Non-pigmented ciliary epithelial cell (primary cell): ENCODE measurements at regions not wholly inside any gene's neighbourhood (a gene's known extent, or its start where the extent isn't known, plus 50 kb on each side); places are given as distances from the start of the nearest gene placed in this dataset.
A peak's percentile ranks its signal among the peaks of the same experiment; 100 is the strongest.

Experiments
- DNase-seq: peaks from one replicate; pipeline ENCODE4 v3.0.0-alpha.2; 2010; ENCODE audit warnings: low read depth

- DNase-seq, result no peak
These were observed 359.9 kb downstream of the TXNL1 start for GRCh38 chr18:56278421-56279003.

GRCh38 chr18:56276466-56276865 is 361.9 kb downstream of the TXNL1 start:
- DNase-seq, result no peak

- no peak for DNase-seq
These were observed 364.7 kb downstream of the TXNL1 start for GRCh38 chr18:56273541-56274219.

DNA sequence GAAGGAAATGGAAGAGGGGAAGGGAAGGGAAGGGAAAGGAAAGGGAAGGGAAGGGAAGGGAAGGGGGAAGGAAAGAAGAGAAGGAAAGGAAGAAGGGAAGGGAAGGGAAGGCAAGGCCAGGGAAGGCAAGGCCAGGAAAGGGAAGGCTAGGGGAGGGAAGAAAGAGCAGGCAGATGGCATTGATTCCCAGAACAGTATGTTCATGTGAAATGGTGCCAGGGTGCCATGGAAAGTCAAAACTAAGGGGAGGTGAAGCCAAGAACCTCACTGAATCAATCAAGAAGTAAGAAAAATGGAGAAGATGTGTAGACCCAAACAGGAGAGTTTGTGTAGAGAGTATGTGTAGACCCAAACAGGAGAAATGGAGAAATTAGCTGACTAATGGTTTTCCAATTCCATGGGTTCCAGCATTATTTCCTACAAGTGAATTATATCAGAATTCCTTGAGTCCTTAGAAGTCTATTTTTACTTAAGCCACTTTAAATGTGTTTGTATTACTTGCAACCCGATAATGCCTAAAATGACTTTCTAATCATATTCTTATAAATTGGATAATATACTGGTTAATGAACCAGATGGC is 367.6 kb downstream of the TXNL1 start:
- no peak for DNase-seq

DNA sequence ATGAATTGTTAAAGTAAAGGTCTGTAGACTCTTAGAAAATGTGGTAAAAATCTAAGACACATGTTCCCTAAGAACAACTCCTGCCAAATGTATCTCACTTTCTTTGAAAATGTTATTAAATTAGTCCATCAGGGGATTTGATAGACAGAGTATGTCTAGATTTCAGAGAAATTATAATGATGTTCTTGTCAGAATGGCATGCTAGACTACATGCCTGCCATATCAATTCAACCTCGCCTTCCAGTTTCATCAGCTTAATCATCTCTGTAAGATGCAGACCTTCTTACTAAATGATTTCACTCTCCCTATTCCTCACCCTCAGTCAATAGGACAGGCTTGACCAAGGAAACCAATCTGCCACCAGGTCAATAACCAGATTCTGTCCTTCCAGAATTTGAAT is 368.4 kb downstream of the TXNL1 start:
- no peak for DNase-seq

GRCh38 chr18:56268952-56269351 is 369.4 kb downstream of the TXNL1 start:
- DNase-seq, result no peak

DNA sequence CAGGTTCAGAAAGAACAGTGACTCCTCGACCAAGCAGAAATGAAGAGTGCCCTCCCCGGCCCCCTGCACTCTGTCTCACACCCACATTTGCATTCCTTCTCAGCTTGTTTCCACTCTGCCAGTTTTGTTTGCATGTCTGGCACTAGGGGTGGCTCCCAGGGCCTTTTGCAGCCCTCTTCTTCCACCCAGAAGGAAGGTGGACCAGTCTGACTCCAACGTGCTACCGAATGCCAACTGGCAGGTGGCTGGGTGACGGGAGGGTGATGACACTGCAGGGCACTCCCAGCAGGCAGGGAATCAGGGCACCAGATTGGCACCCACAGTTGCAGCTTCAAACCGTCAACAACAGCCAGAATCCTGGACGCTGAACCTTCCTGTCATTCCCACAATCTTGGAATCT is 371.1 kb downstream of the TXNL1 start:
- DNase-seq, result no peak

- DNase-seq, result no peak
These were observed 380.2 kb downstream of the TXNL1 start for GRCh38 chr18:56258178-56258577.

DNA sequence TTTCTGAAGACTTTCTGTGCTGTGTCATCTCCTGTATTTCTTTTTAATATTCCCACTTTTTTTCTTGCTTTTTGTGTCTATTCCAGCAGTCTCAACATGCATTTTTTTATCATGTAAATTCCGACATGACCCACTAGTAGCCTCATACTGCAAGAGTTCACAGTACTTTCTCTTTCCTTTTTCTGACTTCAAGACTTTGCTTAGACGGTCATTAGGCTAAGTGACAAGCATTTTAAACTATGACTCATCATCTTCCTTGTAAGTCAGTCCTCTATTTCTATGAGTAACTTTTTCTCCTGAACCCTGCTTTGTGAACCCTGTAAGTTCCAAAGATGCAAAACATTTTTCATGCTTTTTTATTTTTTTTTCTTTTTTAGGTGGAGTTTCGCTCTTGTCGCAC is 381.2 kb downstream of the TXNL1 start:
- DNase-seq, result peak; percentile 38

DNA sequence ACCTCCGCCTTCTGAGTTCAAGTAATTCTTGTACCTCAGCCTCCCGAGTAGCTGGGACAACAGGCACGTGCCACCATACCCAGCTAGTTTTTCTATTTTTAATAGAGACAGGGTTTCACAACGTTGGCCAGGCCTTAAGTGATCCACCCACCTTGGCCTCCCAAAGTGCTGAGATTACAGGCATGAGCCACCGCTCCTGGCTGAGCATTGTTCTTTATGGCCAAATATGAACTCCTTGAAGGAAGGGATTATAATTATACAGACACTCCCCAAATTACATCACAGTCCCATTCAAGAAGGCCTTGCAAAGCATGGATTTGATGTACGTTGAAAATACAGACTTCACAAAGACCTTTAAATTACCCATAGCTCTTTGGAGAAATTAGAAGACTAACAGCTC is 381.7 kb downstream of the TXNL1 start:
- DNase-seq, result no peak

GRCh38 chr18:56255381-56255780 is 383.0 kb downstream of the TXNL1 start:
- no peak for DNase-seq

DNA sequence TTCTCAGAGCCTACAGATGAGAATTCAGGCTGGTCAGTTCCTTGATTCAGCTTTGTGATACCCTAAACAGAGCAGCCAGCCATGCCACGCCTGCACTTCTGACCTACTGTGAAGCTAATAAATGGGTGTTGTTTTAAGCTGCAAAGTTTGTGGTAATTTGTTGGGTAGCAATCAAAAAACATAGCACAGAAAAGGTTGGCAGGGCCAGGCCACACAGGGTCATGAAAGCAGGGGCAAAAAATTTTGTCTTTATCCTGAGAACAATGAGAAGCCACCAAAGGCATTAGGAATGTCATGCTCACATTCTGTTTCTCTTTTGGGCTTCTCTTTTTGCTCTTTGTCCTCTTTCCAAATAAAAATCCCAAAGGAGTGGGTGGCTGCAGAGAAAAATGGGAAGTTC is 385.9 kb downstream of the TXNL1 start:
- no peak for DNase-seq

DNA sequence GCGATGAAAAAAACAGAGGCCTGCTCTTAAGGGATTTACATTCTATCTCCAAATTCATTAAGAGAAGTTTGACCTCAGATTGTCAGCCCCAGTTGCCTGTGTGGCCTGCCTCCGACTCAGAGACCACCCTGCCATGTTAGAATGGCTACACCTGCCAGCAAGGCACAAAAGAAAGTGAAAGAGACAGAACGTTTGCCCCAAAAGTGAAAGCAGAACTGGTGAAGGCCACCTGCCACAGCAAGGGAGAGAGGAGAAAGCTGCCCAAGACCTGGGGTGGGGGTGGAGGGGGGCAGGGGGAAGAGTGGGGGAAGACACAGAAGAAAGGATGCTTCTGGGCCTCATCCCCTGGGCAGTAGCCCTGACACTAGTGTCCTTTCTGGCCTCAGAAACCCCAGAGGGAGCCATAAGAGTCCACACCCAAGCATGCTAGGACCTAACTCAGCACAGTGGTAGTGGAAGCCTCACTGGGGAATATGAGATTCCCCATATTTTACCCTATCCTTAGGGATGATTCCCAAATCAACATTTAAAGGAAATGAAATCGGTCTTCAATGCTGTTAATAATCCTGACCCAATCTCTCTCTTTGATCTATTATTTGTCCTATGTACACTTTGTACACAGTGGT is 389.7 kb downstream of the TXNL1 start:
- no peak for DNase-seq

DNA sequence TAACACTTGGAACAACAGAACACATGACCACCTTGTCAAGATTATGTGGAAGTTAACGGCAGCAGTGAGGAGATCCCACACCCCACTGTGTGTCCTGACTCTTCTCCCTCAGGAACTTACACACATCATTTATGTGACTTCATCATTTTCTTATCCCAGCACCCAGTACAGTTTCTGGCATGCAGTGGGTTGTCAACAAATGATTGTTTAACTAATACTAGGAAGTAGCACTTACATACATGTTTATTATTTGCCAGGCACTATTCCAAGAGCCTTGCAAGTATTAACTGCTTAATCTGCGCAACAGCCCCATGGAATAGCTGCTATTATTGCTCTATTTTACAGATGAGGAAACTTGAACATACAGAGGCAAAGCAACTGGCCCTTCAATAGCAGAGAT is 391.5 kb downstream of the TXNL1 start:
- no peak for DNase-seq

DNA sequence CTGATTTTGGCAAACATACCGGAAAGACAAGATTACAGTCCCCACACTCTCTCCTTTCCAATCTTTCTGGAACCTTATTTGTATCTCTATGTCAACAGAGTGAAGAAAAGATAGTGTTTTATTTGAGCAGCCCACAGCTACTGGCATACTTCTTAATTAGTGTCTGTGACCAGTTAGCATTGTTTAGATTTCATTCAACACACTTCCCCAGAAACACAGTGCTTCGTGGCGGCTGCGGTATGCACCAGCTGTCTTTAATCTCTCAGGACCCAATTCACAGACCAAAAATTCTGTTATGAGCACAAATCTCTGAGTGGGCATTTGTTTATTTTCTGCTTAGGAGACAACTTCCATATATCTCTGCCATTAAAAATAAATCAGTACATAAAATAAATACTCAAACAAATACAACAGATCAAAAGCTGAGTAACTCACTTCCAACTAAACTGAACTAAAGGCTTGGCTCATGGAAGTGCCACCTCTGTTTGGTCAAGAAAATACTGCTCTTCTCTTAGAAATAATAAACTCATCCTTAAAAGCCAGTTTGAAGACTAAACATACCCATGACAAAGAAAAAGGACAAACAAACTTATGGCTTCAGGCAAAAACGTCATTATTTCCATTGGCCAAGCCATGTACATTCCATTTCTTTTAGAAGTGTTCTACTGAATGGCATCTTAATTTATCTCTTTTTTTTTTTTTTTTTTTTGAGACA is 392.4 kb downstream of the TXNL1 start:
- DNase-seq, result no peak

DNA sequence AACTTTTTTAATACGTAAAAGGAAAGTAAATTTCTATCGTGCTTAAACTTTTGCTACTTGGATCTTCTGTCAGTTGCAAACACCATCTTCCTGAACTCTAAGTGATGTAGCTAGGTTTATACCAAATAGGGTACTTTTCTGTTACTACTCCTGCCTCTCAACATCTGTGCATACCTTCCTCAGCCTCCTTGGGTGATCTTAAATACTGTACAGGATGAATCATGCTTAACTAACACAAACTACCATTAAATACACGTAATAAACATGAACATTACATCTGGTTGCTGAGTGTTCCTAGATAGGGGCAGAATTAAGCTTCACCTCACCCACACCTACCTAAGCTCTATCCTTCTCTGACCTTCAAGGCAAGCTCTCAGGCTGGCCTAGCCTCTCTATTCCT is 398.0 kb downstream of the TXNL1 start:
- peak; percentile 10 for DNase-seq

GRCh38 chr18:56238576-56238975 is 399.8 kb downstream of the TXNL1 start:
- DNase-seq, result no peak

GRCh38 chr18:56235481-56236013 is 402.8 kb downstream of the TXNL1 start:
- DNase-seq, result no peak

DNA sequence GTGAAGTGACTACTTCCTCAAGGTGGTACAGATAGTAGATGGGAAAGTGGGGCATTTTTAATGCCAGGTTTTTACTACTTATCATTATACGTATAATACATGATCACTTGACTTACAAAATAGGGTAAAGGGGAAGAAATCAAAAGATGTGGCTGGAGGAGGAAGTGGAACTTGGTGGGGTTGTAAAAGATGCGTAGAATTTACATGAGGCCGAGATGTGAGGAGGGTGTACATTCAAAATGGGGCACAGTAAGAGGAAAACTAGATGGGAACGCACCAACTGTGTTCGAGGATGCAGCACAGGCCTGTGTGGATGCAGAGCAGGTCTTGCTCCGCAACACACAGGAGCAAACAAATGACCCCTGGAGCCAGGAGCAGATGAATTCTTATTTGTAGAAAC is 403.3 kb downstream of the TXNL1 start:
- DNase-seq, result no peak

- DNase-seq, result peak; percentile 41
These were observed 404.8 kb downstream of the TXNL1 start for GRCh38 chr18:56233595-56233994.

DNA sequence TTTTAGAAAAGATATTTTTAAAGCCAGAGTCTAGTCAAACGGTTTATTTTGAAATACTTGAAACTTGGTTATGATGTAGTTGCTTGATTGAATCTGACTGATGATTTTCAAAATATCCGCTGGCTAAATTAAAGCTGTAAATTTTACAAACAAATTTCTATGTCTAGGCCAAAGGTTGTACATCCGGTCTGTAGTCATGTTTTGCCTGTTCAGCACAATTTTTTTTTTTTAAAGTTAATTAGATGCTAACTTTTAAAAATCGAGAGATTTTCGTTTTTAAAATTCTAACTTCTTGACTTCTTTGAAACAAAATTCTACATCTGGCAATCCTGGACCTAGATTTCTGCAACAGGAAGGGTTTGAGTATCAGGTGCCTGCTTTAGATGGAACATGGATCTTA is 412.4 kb downstream of the TXNL1 start:
- DNase-seq, result no peak
